ENCODE measurements at regions not wholly inside any gene's neighbourhood (a gene's known extent, or its start where the extent isn't known, plus 50 kb on each side); places are given as distances from the start of the nearest gene placed in this dataset.
"Not testable (repeated sequence)": the region's sequence is repeated elsewhere in the genome, so short reads cannot be mapped to it uniquely, and the experiment has no call there.

DNA sequence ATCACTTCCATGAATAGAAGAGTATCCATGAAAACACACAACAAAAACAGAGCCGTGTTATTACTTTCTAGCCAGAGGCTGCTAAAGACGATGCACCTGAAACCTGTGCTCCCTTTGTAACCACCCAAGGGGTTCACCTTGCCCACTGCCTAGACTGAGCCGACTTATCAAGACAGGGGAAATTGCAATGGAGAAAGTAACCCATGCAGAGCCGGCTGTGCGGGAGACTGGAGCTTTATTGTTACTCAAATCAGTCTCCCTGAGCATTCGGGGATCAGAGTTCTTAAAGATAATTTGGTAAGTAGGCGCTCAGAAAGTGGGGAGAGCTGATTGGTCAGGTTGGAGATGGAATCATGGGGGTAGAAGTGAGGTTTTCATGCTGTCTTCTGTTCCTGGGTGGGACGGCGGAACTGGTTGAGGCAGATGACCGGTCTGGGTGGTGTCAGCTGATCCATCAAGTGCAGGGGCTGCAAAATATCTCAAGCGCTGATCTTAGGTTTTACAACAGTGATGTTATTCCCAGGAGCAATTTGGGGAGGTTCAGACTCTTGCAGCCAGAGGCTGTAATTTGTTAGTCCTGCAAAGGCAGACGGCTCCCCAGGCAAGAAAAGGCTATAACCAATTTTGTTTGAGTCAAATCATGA lies 366.6 kb downstream of the PREX1 start:
- no peak for DNase-seq

DNA sequence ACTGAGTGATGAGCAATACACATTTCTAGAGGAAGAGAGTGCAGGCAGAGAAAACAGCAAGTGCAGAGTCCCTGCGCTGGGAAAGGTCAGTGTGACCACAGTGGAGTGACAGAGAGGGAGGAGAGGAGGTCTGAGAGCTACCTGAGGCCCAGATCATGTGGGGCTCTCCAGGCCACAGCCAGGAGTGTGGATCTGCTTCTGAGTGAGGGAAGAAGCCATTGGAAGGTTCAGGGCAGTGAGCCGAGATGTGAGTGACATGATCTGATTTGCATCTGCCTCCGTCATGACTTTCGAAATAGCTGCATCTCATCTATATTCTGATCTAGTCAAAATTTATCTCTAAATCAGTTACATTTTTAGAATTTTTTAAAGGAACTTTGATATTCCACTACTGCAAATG lies 367.1 kb downstream of the PREX1 start:
- no peak for DNase-seq

- no peak for DNase-seq
These were observed 367.9 kb downstream of the PREX1 start for GRCh38 chr20:48459722-48460395.

GRCh38 chr20:48458601-48459385 lies 369.0 kb downstream of the PREX1 start:
- peak in 2 of 3 donors; percentile 5 to 12 for DNase-seq

DNA sequence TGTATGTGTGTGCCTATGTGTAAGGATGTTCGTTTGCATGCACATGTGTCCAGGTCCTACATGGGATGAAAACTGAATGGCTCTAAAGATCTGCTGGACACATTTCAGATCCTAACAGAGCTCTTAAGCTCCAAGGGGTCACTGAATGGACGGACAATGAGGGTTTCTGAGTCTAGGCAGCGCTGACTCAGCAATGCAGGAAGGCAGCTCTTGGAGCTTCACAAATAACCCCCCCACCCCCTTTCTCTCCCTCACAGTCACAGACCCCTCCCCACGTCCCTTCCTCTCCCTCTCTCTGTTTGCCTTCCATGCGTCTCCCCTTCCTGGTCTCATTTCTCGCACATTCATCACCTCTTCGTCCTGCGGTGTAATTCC lies 369.8 kb downstream of the PREX1 start:
- DNase-seq: no peak

GRCh38 chr20:48457193-48458002 lies 370.4 kb downstream of the PREX1 start:
- peak in 1 of 3 donors; percentile 6 for DNase-seq

- DNase-seq: no peak
These were observed 371.2 kb downstream of the PREX1 start for GRCh38 chr20:48456366-48457192.

- DNase-seq: no peak
These were observed 372.0 kb downstream of the PREX1 start for GRCh38 chr20:48455651-48456365.

GRCh38 chr20:48454671-48455490 lies 372.9 kb downstream of the PREX1 start:
- no peak for DNase-seq

DNA sequence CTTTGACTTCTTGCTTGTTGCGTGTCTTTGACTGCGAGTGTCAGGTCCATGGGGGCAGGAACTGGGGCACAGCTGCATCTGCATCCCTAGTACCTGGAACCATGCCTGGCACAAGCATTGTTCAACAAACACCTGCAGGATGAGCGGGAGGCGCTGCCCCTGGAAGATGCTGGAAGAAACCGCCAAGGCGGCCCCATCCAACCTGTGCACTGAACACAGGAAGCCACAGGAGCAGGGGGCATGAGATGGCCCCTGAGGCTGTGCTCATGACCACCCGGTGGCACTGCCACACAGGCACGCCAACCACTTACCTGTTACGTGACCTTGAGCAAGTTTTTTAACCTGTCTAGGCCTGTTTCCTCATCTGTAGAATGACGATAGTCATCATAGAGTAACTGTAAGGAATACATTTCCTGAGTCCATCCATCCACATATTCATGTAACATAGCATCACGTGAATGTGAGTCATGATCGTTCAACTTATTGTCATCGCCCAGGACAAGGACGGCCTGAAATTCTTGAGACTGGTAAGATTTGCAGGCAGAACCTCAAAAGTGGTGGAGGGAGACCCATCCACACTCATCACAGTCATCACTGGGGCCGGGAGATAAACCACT lies 374.2 kb downstream of the PREX1 start:
- no peak for DNase-seq

DNA sequence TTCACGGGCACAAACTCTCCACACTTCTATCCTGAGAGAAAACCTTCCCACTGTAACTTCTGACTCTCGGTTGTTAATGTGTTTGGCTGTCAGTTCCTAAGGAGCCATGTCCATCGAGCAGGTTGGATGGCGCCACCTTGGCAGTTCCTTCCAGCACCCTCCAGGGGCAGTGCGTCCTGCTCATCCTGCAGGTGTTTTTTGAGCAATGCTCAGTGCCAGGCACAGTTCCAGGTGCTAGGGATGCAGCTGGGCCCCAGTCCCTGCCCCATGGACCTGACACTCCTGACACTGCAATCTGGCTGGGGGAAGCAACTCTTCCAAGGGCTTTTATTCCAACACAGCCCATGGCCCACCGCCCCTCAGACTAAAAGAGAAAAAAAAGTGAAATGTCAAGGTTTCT lies 376.4 kb downstream of the PREX1 start:
- DNase-seq: no peak

- DNase-seq: no peak
These were observed 378.9 kb downstream of the PREX1 start for GRCh38 chr20:48448666-48449600.

- no peak for DNase-seq
These were observed 380.3 kb downstream of the PREX1 start for GRCh38 chr20:48447456-48447855.

DNA sequence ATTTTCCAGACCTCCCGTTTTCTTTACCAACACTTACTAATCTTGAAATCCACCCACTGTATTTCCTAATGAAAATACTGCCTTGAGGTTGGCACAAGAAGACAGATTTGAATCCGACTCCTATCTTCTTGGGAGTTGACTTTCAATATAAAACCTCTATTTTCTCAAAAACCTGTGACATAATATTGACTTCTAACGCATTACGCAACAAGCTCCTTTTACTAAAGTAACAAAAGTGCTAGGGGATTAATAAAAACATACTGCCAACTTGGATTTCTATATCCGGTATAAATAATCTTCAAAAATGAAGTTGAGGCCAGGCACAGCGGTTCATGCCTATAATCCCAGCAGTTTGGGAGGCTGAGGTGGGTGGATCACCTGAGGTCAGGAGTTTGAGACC lies 382.0 kb downstream of the PREX1 start:
- DNase-seq: no peak

DNA sequence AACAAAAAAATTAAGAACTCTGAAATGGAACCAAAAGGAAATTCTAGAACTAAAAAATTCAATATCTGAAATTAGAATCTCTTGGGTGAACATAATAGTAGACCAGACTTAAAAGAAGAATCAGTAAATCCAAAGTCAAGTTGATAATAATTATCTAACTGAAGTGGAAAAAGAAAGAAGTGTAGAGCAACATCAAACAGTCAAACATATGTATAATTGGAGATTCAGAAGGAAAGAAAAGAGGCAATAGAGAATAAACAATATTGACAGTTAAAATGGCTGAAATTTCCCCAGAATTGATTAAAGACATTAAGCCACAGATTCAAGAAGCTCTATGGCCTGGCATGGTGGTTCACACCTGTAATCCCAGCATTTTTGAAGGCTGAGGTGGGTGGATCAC lies 383.6 kb downstream of the PREX1 start:
- DNase-seq: no peak

DNA sequence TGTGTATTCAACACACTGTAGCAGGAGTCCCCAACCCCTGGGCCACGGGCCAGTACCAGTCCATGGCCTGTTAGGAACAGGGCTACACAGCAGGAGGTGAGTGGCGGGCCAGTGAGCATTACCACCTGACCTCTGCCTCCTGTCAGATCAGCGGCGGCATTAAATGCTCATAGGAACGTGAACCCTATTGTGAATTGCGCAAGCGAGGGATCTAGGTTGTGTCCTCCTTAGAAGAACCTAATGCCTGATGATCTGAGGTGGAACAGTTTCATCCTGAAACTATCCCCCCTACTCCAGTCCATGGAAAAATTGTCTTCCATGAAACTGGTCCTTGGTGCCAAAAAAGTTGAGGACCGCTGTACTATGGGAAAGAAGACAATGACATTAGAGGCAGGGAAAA lies 386.9 kb downstream of the PREX1 start:
- no peak for DNase-seq

DNA sequence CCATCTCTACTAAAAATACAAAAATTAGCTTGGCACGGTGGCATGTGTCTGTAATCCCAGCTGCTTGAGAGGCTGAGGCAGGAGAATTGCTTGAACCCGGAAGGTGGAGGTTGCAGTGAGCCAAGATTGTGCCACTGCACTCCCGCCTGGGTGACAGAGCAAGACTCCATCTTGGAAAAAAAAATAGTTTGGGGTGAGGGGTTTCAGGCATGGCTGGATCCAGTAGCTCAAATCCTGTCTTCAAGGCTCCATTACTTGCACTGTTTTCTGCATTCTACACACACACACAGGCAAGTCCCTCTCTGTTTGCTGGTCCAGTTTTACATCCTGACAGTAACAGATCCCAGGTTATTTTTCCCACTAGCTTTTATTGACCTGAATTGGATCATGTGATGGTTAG lies 387.5 kb downstream of the PREX1 start:
- DNase-seq: not testable (repeated sequence)

GRCh38 chr20:48437146-48437545 lies 390.7 kb downstream of the PREX1 start:
- DNase-seq: no peak

GRCh38 chr20:48436609-48437008 lies 391.2 kb downstream of the PREX1 start:
- DNase-seq: not testable (repeated sequence)

Measured in suppressor macrophage treated with lipopolysaccharide for 1 hour (primary cell).